ENCODE measurements at regions not wholly inside any gene's neighbourhood (a gene's known extent, or its start where the extent isn't known, plus 50 kb on each side); places are given as distances from the start of the nearest gene placed in this dataset.

DNA sequence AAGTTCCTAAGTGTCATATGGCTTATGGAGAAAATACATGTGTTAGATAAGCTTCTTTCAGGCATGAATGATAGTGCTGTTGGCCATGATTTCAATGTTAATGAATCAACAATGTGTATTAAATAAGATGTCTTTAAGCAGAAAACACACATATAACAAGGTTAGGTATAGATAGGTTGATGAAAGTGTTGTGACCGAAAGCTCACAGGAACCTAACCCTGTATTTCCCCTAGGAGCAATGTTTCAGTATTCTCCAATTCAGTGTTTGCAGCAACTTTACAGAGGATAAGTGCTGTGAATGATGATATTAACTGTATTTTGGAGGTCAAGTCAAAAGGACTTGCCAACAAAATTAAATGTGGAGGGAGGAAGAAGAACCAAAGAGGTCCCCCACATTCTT is 82.8 kb upstream of the PRDM11 start:
- TF ChIP-seq HDAC2 (IDR thresholded peaks at IDR 0.05) (no peak), ZFP36 (IDR thresholded peaks at IDR 0.05; ENCODE audit: borderline replicate concordance, partially characterized antibody) (no peak), POLR2A (IDR thresholded peaks at IDR 0.05; ENCODE audit: low read length) (no peak), RNF2 (IDR thresholded peaks at IDR 0.05; ENCODE audit: borderline replicate concordance, low read depth) (no peak), JUN (IDR thresholded peaks at IDR 0.05) (no peak), ZC3H11A (IDR thresholded peaks at IDR 0.05) (no peak), RCOR1 (IDR thresholded peaks at IDR 0.05; ENCODE audit: low read depth, low read length) (no peak), HOXB5 (CRISPR knock-in tag; IDR thresholded peaks at IDR 0.05) (no peak), JUNB (IDR thresholded peaks at IDR 0.05) (no peak), MAZ (IDR thresholded peaks at IDR 0.05; ENCODE audit: borderline replicate concordance, low read depth, low read length) (no peak)
- TF ChIP-seq, protein P1, sequence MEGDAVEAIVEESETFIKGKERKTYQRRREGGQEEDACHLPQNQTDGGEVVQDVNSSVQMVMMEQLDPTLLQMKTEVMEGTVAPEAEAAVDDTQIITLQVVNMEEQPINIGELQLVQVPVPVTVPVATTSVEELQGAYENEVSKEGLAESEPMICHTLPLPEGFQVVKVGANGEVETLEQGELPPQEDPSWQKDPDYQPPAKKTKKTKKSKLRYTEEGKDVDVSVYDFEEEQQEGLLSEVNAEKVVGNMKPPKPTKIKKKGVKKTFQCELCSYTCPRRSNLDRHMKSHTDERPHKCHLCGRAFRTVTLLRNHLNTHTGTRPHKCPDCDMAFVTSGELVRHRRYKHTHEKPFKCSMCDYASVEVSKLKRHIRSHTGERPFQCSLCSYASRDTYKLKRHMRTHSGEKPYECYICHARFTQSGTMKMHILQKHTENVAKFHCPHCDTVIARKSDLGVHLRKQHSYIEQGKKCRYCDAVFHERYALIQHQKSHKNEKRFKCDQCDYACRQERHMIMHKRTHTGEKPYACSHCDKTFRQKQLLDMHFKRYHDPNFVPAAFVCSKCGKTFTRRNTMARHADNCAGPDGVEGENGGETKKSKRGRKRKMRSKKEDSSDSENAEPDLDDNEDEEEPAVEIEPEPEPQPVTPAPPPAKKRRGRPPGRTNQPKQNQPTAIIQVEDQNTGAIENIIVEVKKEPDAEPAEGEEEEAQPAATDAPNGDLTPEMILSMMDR (IDR thresholded peaks at IDR 0.05): no peak
- TF ChIP-seq, protein P2, sequence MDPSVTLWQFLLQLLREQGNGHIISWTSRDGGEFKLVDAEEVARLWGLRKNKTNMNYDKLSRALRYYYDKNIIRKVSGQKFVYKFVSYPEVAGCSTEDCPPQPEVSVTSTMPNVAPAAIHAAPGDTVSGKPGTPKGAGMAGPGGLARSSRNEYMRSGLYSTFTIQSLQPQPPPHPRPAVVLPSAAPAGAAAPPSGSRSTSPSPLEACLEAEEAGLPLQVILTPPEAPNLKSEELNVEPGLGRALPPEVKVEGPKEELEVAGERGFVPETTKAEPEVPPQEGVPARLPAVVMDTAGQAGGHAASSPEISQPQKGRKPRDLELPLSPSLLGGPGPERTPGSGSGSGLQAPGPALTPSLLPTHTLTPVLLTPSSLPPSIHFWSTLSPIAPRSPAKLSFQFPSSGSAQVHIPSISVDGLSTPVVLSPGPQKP (IDR thresholded peaks at IDR 0.05; ENCODE audit: low read depth, low read length): no peak
- TF ChIP-seq, protein P3, sequence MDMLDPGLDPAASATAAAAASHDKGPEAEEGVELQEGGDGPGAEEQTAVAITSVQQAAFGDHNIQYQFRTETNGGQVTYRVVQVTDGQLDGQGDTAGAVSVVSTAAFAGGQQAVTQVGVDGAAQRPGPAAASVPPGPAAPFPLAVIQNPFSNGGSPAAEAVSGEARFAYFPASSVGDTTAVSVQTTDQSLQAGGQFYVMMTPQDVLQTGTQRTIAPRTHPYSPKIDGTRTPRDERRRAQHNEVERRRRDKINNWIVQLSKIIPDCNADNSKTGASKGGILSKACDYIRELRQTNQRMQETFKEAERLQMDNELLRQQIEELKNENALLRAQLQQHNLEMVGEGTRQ (IDR thresholded peaks at IDR 0.05): no peak

Measured in A549 (cell line).